Psoas muscle (tissue), 7 donors: ENCODE measurements at regions not wholly inside any gene's neighbourhood (a gene's known extent, or its start where the extent isn't known, plus 50 kb on each side); places are given as distances from the start of the nearest gene placed in this dataset.

Experiments used
- ATAC-seq, 4 donors: fragments of 200-7000 bp; cut with Tn5 transposase; one replicate each; pipeline ENCODE4 v1.9.1; 2020; ENCODE audit warnings: moderate library complexity in 3 of 4, mild to moderate bottlenecking in 2 of 4
- DNase-seq, 2 donors: peaks; one replicate each; pipeline ENCODE4 v3.0.0-alpha.2; 2020
- H3K27ac ChIP-seq: fragments of 200-600 bp; one replicate; pipeline ENCODE4 v1.8.0; 2022
- H3K27me3 ChIP-seq, 3 donors: fragments of 200-600 bp in 1 of 3; one replicate each; pipeline versions ENCODE4 v1.6.1 to v1.8.0; 2013 to 2022; ENCODE audit warnings: low read length in 2 of 3, mild to moderate bottlenecking in 2 of 3, moderate library complexity in 1 of 3; ENCODE audit not compliant: insufficient read depth in 3 of 3
- H3K36me3 ChIP-seq, 2 donors: fragments of 200-600 bp in 1 of 2; one replicate each; pipeline versions ENCODE4 v1.6.1 to v1.8.0; 2013 to 2022; ENCODE audit warnings: low read depth in 1 of 2, mild to moderate bottlenecking in 1 of 2, moderate library complexity in 1 of 2; ENCODE audit not compliant: insufficient read depth in 1 of 2
- H3K4me1 ChIP-seq: fragments of 200-600 bp; one replicate; pipeline ENCODE4 v1.8.0; 2022
- H3K4me3 ChIP-seq: fragments of 200-600 bp; one replicate; pipeline ENCODE4 v1.8.0; 2022; ENCODE audit warnings: mild to moderate bottlenecking
- H3K9me3 ChIP-seq: fragments of 200-600 bp; one replicate; pipeline ENCODE4 v1.8.0; 2022
- CTCF ChIP-seq: fragments of 200-600 bp; IDR thresholded peaks from one replicate; pipeline ENCODE4 v1.8.0; 2022; ENCODE audit warnings: antibody characterized with exemption
- WGBS, 3 donors: extraction: QIAGEN DNeasy Blood & Tissue Kit; methylation state at CpG; one replicate each; pipeline versions ENCODE4 v1.1.6 to v1.1.7; 2013; 5-methylcytosine and 5-hydroxymethylcytosine counted together
- intact Hi-C, 2 donors: fragments of 100-400 bp; cut with DNase I; formaldehyde crosslinking; loops; one replicate each; pipeline versions ENCODE4 v1.11.0 to v1.14.2; 2022
- donor health status: healthy with polysubstance abuse.
- donor health status: DM: no; HTN: no; CAD: no; lungs with moderate emphysema.
- donor health status: Bipolar disorder and iron deficiency.
- donor health status: healthy.
- donor health status: DM: yes; HTN: yes; CAD: no.
- donor health status: DM: no; HTN: no; CAD: no.
- donor health status: DM: yes; HTN: yes; CAD: no.

GRCh38 chr18:4842287-4842686, 354.8 kb downstream of the AKAIN1 start:
- Histone ChIP-seq H3K36me3 (no peaks in the 10 kb centered on the region), H3K4me1 (no peaks in the 10 kb centered on the region), H3K9me3 (no peaks in the 10 kb centered on the region), H3K27ac (no peak overlapping the region), H3K27me3 (no peaks in the 10 kb centered on the region), H3K4me3 (no peak overlapping the region)
- intact Hi-C loops = no loop called here
- TF ChIP-seq CTCF = no peak
- 74 to 80% (median 75%) methylated on average over 2 of the region's 2 CpGs for WGBS, 3 donors
- ATAC-seq (no peak), DNase-seq (no peak)

GRCh38 chr18:4839639-4840038, 357.4 kb downstream of the AKAIN1 start:
- Histone ChIP-seq H3K4me3 (no peak overlapping the region), H3K27ac (no peak overlapping the region), H3K4me1 (no peaks in the 10 kb centered on the region), H3K27me3 (no peaks in the 10 kb centered on the region), H3K9me3 (no peaks in the 10 kb centered on the region), H3K36me3 (no peaks in the 10 kb centered on the region)
- TF ChIP-seq CTCF = no peak
- intact Hi-C loops = no loop called here
- DNase-seq = no peak
- no peak for ATAC-seq

GRCh38 chr18:4836141-4836540, 360.9 kb downstream of the AKAIN1 start:
- WGBS, 3 donors = 43 to 56% (median 52%) methylated on average over 1 of the region's 1 CpG
- Histone ChIP-seq H3K36me3 (no peaks in the 10 kb centered on the region), H3K9me3 (no peaks in the 10 kb centered on the region), H3K4me3 (no peak overlapping the region), H3K27ac (no peak overlapping the region), H3K27me3 (no peaks in the 10 kb centered on the region), H3K4me1 (no peaks in the 10 kb centered on the region)
- TF ChIP-seq CTCF = no peak
- intact Hi-C loops = no loop called here
- DNase-seq (no peak), ATAC-seq (no peak)

- Histone ChIP-seq H3K36me3 (no peaks in the 10 kb centered on the region), H3K9me3 (no peaks in the 10 kb centered on the region), H3K27ac (no peak overlapping the region), H3K4me1 (no peaks in the 10 kb centered on the region), H3K4me3 (no peak overlapping the region), H3K27me3 (no peaks in the 10 kb centered on the region)
- ATAC-seq (no peak), DNase-seq (no peak)
- no peak for TF ChIP-seq CTCF
- intact Hi-C loops = no loop called here
- 64 to 72% (median 67%) methylated on average over 5 of the region's 5 CpGs for WGBS, 3 donors
These were observed 365.2 kb downstream of the AKAIN1 start for GRCh38 chr18:4831791-4832375.

GRCh38 chr18:4831127-4831526, 365.9 kb downstream of the AKAIN1 start:
- Histone ChIP-seq H3K27ac (no peak overlapping the region), H3K27me3 (no peaks in the 10 kb centered on the region), H3K4me1 (no peaks in the 10 kb centered on the region), H3K9me3 (no peaks in the 10 kb centered on the region), H3K36me3 (no peaks in the 10 kb centered on the region), H3K4me3 (no peak overlapping the region)
- WGBS, 3 donors = 52 to 60% (median 59%) methylated on average over 2 of the region's 2 CpGs
- ATAC-seq (no peak), DNase-seq (no peak)
- TF ChIP-seq CTCF = no peak
- intact Hi-C loops = no loop called here
